ENCODE measurements at regions not wholly inside any gene's neighbourhood (a gene's known extent, or its start where the extent isn't known, plus 50 kb on each side); places are given as distances from the start of the nearest gene placed in this dataset.

DNA sequence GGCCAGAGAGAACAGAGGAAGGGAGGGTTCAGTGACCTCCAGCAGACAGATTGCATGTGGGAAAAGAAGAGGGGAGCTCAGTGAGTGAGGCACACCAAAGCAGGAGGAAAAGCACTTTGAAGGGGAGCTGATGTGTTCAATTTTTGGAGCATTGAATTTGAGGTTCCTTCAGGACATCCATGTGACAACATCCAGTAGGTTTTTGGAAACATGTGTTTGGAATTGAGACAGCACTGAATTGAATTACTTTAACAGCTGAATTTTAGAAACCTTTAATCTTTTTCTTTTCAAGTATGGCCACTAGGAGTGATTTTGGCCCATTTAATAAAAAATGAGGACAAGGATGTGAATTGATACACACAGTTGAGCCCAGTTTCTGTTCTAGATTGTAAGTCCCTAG is 101.8 kb upstream of the SEC61G start:
- Histone ChIP-seq H3K4me1 (ENCODE audit: insufficient read depth) (peaks cover 5% of the 10 kb centered on the region; the same call in 1 of the 2 replicates), H3K36me3 (ENCODE audit: insufficient read depth) (no peaks in the 10 kb centered on the region), H3K27me3 (ENCODE audit: insufficient read depth) (no peaks in the 10 kb centered on the region), H3K79me2 (replicated peaks; ENCODE audit: insufficient read depth) (no peaks in the 10 kb centered on the region), H4K20me1 (replicated peaks; ENCODE audit: insufficient read depth) (no peaks in the 10 kb centered on the region), H3K9me2 (ENCODE audit: insufficient read depth) (0 out of 2 replicates have a peak, but pooled peaks cover 4% of the 10 kb centered on the region), H2AFZ (no peak overlapping the region; the same call in 1 of the 2 replicates), H3K4me3 (no peak overlapping the region), H3K27ac (ENCODE audit: low read depth) (no peak overlapping the region), H3F3A (replicated peaks; ENCODE audit: low read depth) (no peaks in the 10 kb centered on the region), H3K4me2 (no peak overlapping the region)
- no peak for ATAC-seq
- H3K4me1 Mint-ChIP-seq: peaks cover 7% of the 10 kb centered on the region
- no peak for TF ChIP-seq NANOG (IDR thresholded peaks at IDR 0.05; ENCODE audit: borderline replicate concordance)
- TF ChIP-seq, protein P1, sequence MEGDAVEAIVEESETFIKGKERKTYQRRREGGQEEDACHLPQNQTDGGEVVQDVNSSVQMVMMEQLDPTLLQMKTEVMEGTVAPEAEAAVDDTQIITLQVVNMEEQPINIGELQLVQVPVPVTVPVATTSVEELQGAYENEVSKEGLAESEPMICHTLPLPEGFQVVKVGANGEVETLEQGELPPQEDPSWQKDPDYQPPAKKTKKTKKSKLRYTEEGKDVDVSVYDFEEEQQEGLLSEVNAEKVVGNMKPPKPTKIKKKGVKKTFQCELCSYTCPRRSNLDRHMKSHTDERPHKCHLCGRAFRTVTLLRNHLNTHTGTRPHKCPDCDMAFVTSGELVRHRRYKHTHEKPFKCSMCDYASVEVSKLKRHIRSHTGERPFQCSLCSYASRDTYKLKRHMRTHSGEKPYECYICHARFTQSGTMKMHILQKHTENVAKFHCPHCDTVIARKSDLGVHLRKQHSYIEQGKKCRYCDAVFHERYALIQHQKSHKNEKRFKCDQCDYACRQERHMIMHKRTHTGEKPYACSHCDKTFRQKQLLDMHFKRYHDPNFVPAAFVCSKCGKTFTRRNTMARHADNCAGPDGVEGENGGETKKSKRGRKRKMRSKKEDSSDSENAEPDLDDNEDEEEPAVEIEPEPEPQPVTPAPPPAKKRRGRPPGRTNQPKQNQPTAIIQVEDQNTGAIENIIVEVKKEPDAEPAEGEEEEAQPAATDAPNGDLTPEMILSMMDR (conservative IDR thresholded peaks at IDR 0.05; ENCODE audit: low read depth in 2 of 2): no peak
- TF ChIP-seq CREB1 (CRISPR knock-in tag; IDR thresholded peaks at IDR 0.05; ENCODE audit: low read depth): no peak
- no peak for TF ChIP-seq ZNF331 (CRISPR knock-in tag; IDR thresholded peaks at IDR 0.05; ENCODE audit: low read depth)
- TF ChIP-seq EZH2 (IDR thresholded peaks at IDR 0.05; ENCODE audit: low read depth, unreplicated experiment): no peak
- TF ChIP-seq ZNF114 (CRISPR knock-in tag; IDR thresholded peaks at IDR 0.05): no peak
- TF ChIP-seq, protein P2, sequence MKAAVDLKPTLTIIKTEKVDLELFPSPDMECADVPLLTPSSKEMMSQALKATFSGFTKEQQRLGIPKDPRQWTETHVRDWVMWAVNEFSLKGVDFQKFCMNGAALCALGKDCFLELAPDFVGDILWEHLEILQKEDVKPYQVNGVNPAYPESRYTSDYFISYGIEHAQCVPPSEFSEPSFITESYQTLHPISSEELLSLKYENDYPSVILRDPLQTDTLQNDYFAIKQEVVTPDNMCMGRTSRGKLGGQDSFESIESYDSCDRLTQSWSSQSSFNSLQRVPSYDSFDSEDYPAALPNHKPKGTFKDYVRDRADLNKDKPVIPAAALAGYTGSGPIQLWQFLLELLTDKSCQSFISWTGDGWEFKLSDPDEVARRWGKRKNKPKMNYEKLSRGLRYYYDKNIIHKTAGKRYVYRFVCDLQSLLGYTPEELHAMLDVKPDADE (IDR thresholded peaks at IDR 0.05): no peak
- no peak for TF ChIP-seq EZH2phosphoT487 (IDR thresholded peaks at IDR 0.05; ENCODE audit: unreplicated experiment)
- TF ChIP-seq, protein P3, sequence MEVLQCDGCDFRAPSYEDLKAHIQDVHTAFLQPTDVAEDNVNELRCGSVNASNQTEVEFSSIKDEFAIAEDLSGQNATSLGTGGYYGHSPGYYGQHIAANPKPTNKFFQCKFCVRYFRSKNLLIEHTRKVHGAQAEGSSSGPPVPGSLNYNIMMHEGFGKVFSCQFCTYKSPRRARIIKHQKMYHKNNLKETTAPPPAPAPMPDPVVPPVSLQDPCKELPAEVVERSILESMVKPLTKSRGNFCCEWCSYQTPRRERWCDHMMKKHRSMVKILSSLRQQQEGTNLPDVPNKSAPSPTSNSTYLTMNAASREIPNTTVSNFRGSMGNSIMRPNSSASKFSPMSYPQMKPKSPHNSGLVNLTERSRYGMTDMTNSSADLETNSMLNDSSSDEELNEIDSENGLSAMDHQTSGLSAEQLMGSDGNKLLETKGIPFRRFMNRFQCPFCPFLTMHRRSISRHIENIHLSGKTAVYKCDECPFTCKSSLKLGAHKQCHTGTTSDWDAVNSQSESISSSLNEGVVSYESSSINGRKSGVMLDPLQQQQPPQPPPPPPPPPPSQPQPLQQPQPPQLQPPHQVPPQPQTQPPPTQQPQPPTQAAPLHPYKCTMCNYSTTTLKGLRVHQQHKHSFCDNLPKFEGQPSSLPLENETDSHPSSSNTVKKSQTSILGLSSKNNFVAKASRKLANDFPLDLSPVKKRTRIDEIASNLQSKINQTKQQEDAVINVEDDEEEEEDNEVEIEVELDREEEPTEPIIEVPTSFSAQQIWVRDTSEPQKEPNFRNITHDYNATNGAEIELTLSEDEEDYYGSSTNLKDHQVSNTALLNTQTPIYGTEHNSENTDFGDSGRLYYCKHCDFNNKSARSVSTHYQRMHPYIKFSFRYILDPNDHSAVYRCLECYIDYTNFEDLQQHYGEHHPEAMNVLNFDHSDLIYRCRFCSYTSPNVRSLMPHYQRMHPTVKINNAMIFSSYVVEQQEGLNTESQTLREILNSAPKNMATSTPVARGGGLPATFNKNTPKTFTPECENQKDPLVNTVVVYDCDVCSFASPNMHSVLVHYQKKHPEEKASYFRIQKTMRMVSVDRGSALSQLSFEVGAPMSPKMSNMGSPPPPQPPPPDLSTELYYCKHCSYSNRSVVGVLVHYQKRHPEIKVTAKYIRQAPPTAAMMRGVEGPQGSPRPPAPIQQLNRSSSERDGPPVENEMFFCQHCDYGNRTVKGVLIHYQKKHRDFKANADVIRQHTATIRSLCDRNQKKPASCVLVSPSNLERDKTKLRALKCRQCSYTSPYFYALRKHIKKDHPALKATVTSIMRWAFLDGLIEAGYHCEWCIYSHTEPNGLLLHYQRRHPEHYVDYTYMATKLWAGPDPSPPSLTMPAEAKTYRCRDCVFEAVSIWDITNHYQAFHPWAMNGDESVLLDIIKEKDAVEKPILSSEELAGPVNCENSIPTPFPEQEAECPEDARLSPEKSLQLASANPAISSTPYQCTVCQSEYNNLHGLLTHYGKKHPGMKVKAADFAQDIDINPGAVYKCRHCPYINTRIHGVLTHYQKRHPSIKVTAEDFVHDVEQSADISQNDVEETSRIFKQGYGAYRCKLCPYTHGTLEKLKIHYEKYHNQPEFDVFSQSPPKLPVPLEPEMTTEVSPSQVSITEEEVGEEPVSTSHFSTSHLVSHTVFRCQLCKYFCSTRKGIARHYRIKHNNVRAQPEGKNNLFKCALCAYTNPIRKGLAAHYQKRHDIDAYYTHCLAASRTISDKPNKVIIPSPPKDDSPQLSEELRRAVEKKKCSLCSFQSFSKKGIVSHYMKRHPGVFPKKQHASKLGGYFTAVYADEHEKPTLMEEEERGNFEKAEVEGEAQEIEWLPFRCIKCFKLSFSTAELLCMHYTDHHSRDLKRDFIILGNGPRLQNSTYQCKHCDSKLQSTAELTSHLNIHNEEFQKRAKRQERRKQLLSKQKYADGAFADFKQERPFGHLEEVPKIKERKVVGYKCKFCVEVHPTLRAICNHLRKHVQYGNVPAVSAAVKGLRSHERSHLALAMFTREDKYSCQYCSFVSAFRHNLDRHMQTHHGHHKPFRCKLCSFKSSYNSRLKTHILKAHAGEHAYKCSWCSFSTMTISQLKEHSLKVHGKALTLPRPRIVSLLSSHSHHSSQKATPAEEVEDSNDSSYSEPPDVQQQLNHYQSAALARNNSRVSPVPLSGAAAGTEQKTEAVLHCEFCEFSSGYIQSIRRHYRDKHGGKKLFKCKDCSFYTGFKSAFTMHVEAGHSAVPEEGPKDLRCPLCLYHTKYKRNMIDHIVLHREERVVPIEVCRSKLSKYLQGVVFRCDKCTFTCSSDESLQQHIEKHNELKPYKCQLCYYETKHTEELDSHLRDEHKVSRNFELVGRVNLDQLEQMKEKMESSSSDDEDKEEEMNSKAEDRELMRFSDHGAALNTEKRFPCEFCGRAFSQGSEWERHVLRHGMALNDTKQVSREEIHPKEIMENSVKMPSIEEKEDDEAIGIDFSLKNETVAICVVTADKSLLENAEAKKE (CRISPR knock-in tag; IDR thresholded peaks at IDR 0.05): no peak
- no peak for TF ChIP-seq POLR2AphosphoS5 (IDR thresholded peaks at IDR 0.05; ENCODE audit: low read depth)
- no peak for TF ChIP-seq STAT1 (IDR thresholded peaks at IDR 0.05; ENCODE audit: unreplicated experiment)
- TF ChIP-seq, protein P4, sequence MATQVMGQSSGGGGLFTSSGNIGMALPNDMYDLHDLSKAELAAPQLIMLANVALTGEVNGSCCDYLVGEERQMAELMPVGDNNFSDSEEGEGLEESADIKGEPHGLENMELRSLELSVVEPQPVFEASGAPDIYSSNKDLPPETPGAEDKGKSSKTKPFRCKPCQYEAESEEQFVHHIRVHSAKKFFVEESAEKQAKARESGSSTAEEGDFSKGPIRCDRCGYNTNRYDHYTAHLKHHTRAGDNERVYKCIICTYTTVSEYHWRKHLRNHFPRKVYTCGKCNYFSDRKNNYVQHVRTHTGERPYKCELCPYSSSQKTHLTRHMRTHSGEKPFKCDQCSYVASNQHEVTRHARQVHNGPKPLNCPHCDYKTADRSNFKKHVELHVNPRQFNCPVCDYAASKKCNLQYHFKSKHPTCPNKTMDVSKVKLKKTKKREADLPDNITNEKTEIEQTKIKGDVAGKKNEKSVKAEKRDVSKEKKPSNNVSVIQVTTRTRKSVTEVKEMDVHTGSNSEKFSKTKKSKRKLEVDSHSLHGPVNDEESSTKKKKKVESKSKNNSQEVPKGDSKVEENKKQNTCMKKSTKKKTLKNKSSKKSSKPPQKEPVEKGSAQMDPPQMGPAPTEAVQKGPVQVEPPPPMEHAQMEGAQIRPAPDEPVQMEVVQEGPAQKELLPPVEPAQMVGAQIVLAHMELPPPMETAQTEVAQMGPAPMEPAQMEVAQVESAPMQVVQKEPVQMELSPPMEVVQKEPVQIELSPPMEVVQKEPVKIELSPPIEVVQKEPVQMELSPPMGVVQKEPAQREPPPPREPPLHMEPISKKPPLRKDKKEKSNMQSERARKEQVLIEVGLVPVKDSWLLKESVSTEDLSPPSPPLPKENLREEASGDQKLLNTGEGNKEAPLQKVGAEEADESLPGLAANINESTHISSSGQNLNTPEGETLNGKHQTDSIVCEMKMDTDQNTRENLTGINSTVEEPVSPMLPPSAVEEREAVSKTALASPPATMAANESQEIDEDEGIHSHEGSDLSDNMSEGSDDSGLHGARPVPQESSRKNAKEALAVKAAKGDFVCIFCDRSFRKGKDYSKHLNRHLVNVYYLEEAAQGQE (IDR thresholded peaks at IDR 0.05; ENCODE audit: unreplicated experiment): no peak
- no peak for TF ChIP-seq JUNB (IDR thresholded peaks at IDR 0.05; ENCODE audit: unreplicated experiment)
- peaks cover 4% of the 10 kb centered on the region; the same call in 1 of the 3 replicates for H3K36me3 Mint-ChIP-seq (ENCODE audit: low read depth)
- H3K9me3 Mint-ChIP-seq: peaks cover 4% of the 10 kb centered on the region; the same call in 2 of the 3 replicates
- no peak overlapping the region for H3K4me3 Mint-ChIP-seq
- no peak overlapping the region for H3K27ac Mint-ChIP-seq
- DNase-seq (ENCODE audit: low spot score): no peak
- H3K27me3 Mint-ChIP-seq (ENCODE audit: insufficient read depth, low read depth, poor library complexity): no peaks in the 10 kb centered on the region

Data from GM23338 (cell line).